Adrenal gland (tissue), 5 donors: ENCODE measurements at regions not wholly inside any gene's neighbourhood (a gene's known extent, or its start where the extent isn't known, plus 50 kb on each side); places are given as distances from the start of the nearest gene placed in this dataset.

ENCODE experiments used
- CTCF ChIP-seq, 6 experiments: fragments of 450-650 bp in 4 of 6; fragments of 200-600 bp in 2 of 6; sonication (generic) in 1 of 6; IDR thresholded peaks; 1 replicate in 5 of 6; 2 replicates in 1 of 6; pipeline versions ENCODE4 v1.5.1 to v1.8.0; 2016 to 2021; ENCODE audit warnings: antibody characterized with exemption in 6 of 6, mild to moderate bottlenecking in 2 of 6, moderate library complexity in 1 of 6
- POLR2A ChIP-seq, 2 donors: fragments of 450-650 bp; IDR thresholded peaks; one replicate each; pipeline ENCODE4 v1.6.1; 2017; ENCODE audit warnings: antibody characterized with exemption in 2 of 2, mild to moderate bottlenecking in 2 of 2, moderate library complexity in 1 of 2
- donor health status: DM: no; HTN: no; CAD: no.

GRCh38 chr12:46669720-46670119 lies 156.1 kb downstream of the SLC38A4 start:
- TF ChIP-seq CTCF (IDR thresholded peaks at IDR 0.05): no peak
- no peak for TF ChIP-seq POLR2A (IDR thresholded peaks at IDR 0.05)
